Amniotic stem cell (primary cell): ENCODE measurements at regions not wholly inside any gene's neighbourhood (a gene's known extent, or its start where the extent isn't known, plus 50 kb on each side); places are given as distances from the start of the nearest gene placed in this dataset.
A peak's percentile ranks its signal among the peaks of the same experiment; 100 is the strongest.

Source experiments
- DNase-seq: peaks from one replicate; lab custom pipeline; 2025; lab: John Stamatoyannopoulos, UW

GRCh38 chr14:54127526-54127925, 170.9 kb upstream of the BMP4 start:
- no peak for DNase-seq

- no peak for DNase-seq
Measured at GRCh38 chr14:54129850-54130640, 173.4 kb upstream of the BMP4 start.

DNA sequence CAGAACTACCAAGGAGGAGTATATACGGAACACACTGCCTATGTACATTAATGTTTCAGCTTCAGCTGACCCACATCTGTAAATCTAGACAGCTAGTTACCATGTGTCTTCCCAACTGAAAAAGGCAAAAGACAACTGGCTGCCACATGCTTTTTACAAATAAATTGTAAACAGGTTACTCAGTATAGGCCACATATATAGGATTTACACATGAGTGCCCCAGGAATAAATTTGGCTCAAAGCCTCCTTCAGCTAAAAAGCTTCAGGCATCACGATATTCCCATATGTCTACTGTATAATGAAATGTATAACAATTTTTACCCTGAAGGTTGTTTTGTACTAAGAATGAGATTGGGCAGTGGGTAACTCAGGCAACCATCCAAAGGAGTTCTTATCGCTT, 175.9 kb upstream of the BMP4 start:
- DNase-seq = no peak

GRCh38 chr14:54133896-54134295, 177.3 kb upstream of the BMP4 start:
- no peak for DNase-seq

DNA sequence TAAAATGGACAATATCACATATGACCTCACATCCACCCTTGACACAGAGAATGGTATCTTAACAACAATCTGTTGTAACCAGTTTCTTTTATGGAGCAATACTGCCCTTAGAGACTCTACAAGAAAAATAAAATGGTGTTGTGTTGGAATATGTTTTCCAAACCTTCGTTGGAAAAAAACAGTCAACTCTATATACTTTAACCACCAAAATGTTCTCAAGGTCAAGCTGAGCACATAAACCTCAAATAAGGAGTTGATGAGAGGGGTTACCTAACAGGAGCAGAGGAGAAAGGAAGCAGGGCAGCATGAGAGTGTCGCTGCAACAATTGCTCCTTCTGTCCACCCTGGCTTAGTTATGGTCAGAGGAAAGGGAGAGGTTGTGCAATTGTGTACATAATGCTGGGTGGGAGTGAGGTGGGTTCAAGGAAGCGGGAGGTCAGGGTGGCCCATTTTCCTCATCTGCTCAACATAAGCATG, 179.2 kb upstream of the BMP4 start:
- DNase-seq = no peak

- no peak for DNase-seq
Measured at GRCh38 chr14:54136894-54137613, 180.4 kb upstream of the BMP4 start.

- DNase-seq = no peak
Measured at GRCh38 chr14:54137614-54137961, 181.0 kb upstream of the BMP4 start.

DNA sequence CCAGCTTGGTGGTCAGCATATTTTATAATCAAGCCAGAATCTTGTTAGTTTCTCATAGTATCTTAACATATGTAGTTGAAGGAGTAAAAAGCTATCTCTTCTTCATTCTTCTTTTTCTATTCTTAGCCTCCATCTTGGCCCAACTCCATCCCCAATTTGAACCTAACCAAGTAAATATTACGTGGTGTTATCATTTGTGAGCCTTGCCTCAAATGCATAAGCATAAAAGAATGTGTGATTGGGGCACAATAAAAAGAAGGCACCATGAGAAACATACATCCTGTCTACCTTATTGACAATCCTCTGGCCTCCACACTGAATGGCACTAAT, 181.4 kb upstream of the BMP4 start:
- DNase-seq = no peak

GRCh38 chr14:54138354-54139038, 181.9 kb upstream of the BMP4 start:
- no peak for DNase-seq

DNA sequence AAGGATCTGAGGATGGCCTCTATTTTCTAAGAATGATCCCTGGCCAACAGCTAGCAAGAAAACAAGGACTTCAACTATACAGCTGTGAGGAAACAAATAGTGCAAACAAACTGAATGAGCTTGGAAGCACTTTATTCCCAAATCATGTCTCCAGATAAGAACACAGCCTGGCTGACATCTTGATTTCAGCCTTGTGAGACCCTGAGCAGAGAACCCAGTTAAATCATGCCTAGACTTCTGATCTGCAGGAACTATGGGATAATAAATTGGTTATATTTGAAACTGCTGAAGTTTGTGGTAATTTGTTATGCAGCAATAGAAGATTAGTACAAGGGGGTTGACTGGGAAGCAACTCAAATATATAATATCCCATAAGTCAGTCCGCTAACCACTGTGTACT, 183.9 kb upstream of the BMP4 start:
- DNase-seq = no peak

- DNase-seq = no peak
Measured at GRCh38 chr14:54146601-54147000, 190.0 kb upstream of the BMP4 start.

GRCh38 chr14:54147282-54147681, 190.7 kb upstream of the BMP4 start:
- peak; percentile 53 for DNase-seq

GRCh38 chr14:54147758-54148157, 191.1 kb upstream of the BMP4 start:
- DNase-seq = no peak

DNA sequence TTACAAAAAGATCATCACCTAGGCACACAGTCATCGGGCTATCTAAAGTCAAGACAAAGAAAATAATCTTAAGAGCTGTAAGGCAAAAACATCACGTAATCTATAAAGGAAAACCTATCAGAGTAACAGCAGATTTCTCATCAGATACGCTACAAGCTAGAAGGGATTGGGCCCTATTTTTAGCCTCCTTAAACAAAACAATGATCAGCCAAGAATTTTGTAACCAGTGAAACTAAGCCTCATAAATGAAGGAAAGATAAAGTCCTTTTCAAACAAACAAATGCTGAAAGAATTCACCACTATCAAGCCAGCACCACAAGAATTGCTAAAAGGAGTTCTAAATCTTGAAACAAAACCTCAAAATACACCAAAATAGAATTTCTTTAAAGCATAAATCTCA, 191.6 kb upstream of the BMP4 start:
- no peak for DNase-seq

- DNase-seq = no peak
Measured at GRCh38 chr14:54152351-54152750, 195.7 kb upstream of the BMP4 start.

DNA sequence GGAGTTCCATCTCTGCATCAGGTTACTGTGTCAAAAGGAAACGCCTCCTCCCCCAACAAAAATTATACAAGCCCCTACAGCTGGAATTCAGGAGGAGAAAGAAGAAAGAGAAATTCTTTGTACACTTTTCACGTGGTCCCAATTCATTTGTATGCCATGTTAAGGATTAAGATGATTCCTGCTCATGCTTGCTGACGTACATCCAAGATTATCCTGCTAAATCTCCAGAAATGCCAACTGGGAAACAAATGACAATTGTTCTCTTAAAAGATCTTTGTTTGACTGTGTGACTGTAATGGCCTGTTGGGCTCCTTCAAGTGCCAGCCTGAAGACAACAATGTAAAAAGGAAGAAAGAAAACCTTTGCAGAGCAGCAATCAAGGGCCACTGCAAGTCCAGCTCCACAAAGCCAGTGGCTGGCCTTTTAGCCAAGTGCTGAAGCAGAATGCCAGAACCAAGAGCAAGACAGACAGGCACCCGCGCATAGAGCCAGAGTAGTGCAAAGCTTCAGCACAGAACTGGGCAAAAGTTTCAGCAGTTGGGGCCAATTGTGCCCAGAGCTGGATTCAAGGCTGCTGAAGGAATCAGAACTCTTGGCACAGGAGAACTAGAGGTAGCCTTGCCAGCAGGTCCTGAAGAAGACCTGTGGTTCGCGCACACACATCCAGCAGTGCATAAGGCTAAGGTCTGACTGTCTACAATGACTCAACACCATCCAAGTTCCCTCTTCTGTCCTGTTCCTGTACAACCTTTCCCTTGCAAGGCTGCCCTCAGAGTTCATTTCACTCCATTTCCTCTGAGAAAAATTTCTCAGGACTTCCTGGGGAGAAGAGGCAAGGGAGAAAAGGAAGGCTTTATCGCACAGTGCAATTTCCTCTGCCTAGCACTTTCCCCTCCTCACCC, 209.7 kb upstream of the BMP4 start:
- no peak for DNase-seq

DNA sequence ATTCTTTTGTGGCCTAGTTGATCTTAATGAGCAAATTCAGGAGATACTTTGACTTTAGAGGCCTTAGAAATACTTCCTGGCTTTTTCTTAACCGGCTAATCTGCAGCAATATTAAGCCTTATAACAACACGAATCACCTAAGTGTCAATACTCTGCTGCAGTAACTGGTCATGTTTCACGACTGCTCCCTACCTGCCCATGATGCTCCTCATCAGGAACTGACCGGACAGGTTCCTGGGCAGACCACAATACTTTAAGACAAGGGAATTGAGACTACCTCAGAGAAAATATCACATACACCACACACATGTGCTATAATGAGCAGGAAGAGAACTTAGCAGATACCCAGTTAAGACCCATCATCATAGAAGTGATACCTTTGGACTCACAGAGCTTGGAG, 211.9 kb upstream of the BMP4 start:
- no peak for DNase-seq

GRCh38 chr14:54169254-54169924, 212.8 kb upstream of the BMP4 start:
- no peak for DNase-seq

DNA sequence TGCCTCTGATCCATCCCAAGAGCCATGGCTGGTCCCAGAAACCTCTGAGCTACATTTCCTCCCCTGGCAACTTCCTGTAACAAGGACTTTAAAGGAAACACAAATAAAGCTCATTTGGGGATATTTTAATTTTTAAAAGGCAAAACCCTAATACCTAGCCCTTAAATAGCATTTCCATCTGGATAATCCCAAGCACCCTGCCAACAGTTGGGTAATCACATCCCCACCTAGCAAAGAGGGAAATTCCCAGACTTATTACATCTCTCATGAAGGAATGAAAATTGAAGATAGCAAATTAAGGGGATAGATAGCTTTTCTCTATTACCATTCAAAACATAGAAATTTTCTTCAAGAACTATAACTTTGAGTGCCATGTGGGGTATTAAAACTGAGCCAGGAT, 213.7 kb upstream of the BMP4 start:
- no peak for DNase-seq

DNA sequence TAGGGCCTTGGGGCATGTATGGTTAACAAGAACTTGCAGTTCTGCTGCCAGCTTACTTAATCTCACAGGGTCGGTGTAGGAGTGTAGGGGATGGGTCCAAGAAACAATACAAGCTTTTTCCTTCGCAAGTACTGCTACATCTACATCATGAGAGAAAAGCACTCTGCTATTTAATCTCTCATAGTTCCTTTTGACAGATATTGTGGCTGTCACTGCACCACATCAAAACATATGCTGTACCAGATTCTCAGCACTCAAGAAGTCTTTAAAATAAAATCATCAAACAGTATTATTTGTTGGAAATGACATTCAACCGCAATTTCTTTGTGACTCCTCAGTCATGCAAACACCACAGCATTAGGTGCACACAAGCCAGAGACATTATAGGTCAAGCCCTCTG, 215.5 kb upstream of the BMP4 start:
- no peak for DNase-seq

DNA sequence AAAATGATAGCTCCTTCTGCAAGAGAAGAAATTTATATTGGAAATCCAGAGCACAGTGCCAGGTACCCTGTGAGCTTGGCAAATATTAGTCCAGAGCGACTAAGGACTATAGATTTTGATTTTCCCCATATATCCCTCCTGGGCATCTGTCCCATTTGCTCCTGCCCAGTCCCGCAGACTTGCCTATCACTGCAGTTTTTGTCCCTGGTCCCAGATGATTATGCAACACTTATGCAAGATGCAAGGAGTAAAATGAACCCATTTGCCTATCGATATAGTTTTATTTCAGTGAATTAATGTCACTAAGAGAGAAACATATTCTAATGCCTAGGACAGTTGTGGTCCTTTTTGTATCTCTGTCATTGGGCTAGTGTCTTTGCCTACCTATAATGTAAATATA, 215.9 kb upstream of the BMP4 start:
- DNase-seq = no peak

DNA sequence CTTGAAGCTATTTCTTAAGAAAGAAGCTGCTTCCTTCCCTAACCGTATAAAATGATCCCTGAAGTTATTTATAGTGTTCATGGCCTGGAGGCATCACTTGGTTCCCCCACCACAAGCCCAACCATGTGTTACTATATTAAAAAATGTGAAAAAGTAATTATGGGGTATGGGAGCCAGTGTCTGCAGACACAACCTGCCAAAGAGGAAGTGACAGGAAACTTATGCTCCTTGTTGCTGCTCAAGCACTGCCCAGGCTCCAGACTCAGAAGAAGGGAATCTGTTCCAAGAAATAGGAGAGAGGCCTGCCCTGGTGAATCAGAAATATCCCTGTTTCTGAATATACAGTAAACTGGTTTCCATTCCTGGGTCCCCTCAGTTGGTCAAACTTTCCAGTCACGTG, 217.2 kb upstream of the BMP4 start:
- DNase-seq = no peak
